DOHH2 (cell line): ENCODE measurements at regions not wholly inside any gene's neighbourhood (a gene's known extent, or its start where the extent isn't known, plus 50 kb on each side); places are given as distances from the start of the nearest gene placed in this dataset.

Experiments used
- CTCF ChIP-seq: fragments of 200-600 bp; sonication (generic); IDR thresholded peaks from one replicate; pipeline ENCODE4 v1.5.1; 2014; ENCODE audit warnings: antibody characterized with exemption, mild to moderate bottlenecking, low read depth, low read length; ENCODE audit not compliant: poor library complexity, severe bottlenecking
- EZH2phosphoT487 ChIP-seq: fragments of 200-600 bp; sonication (generic); IDR thresholded peaks from 2 replicates; pipeline ENCODE4 v1.6.1; 2017; ENCODE audit warnings: borderline replicate concordance, mild to moderate bottlenecking, antibody characterized with exemption, low read length, moderate library complexity, mixed read lengths

- TF ChIP-seq CTCF (no peak), EZH2phosphoT487 (no peak)
Measured at GRCh38 chr1:163720294-163720693, 398.5 kb downstream of the NUF2 start.
